ENCODE measurements at regions not wholly inside any gene's neighbourhood (a gene's known extent, or its start where the extent isn't known, plus 50 kb on each side); places are given as distances from the start of the nearest gene placed in this dataset.

DNA sequence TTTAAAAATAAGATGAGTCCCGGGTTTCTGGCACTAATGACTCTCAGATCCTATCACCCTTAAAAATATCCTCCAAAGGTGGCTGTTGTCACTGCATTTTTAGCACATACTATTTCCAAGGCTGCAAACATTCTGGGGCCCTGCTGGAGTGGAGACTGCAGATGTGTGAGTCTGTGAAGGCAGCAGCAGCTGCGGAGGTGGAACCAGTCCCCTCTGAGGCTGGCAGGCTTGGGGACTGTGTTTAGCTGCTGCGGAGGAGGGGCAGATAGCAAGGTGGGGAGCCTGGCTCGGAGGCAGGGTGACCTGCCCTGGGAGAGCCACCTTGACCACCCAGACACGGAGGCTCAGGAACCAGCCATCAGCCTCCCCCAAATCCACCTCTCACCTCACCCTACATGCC is 77.0 kb downstream of the C5orf15 start:
- TF ChIP-seq, protein P1, sequence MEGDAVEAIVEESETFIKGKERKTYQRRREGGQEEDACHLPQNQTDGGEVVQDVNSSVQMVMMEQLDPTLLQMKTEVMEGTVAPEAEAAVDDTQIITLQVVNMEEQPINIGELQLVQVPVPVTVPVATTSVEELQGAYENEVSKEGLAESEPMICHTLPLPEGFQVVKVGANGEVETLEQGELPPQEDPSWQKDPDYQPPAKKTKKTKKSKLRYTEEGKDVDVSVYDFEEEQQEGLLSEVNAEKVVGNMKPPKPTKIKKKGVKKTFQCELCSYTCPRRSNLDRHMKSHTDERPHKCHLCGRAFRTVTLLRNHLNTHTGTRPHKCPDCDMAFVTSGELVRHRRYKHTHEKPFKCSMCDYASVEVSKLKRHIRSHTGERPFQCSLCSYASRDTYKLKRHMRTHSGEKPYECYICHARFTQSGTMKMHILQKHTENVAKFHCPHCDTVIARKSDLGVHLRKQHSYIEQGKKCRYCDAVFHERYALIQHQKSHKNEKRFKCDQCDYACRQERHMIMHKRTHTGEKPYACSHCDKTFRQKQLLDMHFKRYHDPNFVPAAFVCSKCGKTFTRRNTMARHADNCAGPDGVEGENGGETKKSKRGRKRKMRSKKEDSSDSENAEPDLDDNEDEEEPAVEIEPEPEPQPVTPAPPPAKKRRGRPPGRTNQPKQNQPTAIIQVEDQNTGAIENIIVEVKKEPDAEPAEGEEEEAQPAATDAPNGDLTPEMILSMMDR (optimal IDR thresholded peaks at IDR 0.05 in 1 of 3, IDR thresholded peaks at IDR 0.05 in 1 of 3, conservative IDR thresholded peaks at IDR 0.05 in 1 of 3; ENCODE audit: extremely low read depth in 1 of 3, insufficient read depth in 2 of 3, low read length in 3 of 3): no peak
- Histone ChIP-seq H3K9me3 (ENCODE audit: control insufficient read depth, low read depth, low read length) (no peaks in the 10 kb centered on the region), H3K9ac (ENCODE audit: control insufficient read depth, extremely low read depth, insufficient read depth, low read length) (no peak overlapping the region), H4K20me1 (ENCODE audit: control insufficient read depth, extremely low read depth, insufficient read depth, low read length) (no peaks in the 10 kb centered on the region), H3K27me3 (ENCODE audit: control insufficient read depth, extremely low read depth, insufficient read depth, low read length) (no peaks in the 10 kb centered on the region), H3K9me1 (ENCODE audit: control insufficient read depth, extremely low read depth, insufficient read depth, low read length) (no peaks in the 10 kb centered on the region), H3K4me1 (ENCODE audit: control insufficient read depth, extremely low read depth, insufficient read depth, low read length) (peaks cover 5% of the 10 kb centered on the region), H3K79me2 (ENCODE audit: control insufficient read depth, insufficient read depth, low read length) (no peaks in the 10 kb centered on the region), H3K36me3 (ENCODE audit: control insufficient read depth in 2 of 2, extremely low read depth in 1 of 2, insufficient read depth in 2 of 2, low read length in 2 of 2) (no peaks in the 10 kb centered on the region), H3K4me2 (ENCODE audit: control insufficient read depth, extremely low read depth, insufficient read depth, low read depth, low read length) (no peak overlapping the region), H3K4me3 (ENCODE audit: control insufficient read depth in 2 of 3, extremely low read depth in 1 of 3, insufficient read depth in 2 of 3, low read depth in 1 of 3, low read length in 3 of 3) (no peak overlapping the region), H3K27ac (ENCODE audit: control insufficient read depth, insufficient read depth, low read length) (no peak overlapping the region), H2AFZ (ENCODE audit: control insufficient read depth, low read length) (no peak overlapping the region)
- dilution Hi-C loops (cut with MboI; ENCODE audit: extremely low pct_ligation_motif_present, low sequenced_read_pairs): no loop called here
- DNase-seq (ENCODE audit: low read depth, low spot score) (no peak), FAIRE-seq (no peak)

DNA sequence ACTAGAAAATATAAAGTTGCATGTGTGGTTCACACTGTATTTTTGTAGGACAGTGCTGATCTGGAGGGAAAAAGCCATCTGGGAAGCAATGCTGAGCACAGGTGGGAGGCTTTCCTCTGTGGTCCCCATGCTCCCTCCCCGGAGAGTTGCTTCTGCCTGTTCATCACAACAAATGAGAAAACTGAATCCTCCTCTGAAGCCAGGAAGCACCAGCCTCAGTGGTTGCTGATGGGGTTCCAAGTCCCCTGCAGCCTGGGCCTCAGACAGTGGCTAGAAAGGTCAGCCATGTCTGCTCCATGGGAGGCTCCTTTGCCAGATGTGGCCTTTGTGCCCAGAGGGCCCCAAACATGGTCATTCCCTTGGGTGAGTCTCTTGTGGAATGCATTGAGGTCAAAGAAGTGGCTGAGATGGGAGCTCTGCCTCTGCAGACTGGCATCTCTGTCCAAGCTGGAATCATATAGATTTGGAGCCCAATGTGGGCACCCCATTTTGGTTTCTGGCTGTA is 77.6 kb downstream of the C5orf15 start:
- FAIRE-seq (no peak), DNase-seq (ENCODE audit: low read depth, low spot score) (no peak)
- Histone ChIP-seq H3K9ac (ENCODE audit: control insufficient read depth, extremely low read depth, insufficient read depth, low read length) (no peak overlapping the region), H3K4me2 (ENCODE audit: control insufficient read depth, extremely low read depth, insufficient read depth, low read depth, low read length) (no peak overlapping the region), H3K4me3 (ENCODE audit: control insufficient read depth in 2 of 3, extremely low read depth in 1 of 3, insufficient read depth in 2 of 3, low read depth in 1 of 3, low read length in 3 of 3) (no peak overlapping the region), H3K36me3 (ENCODE audit: control insufficient read depth in 2 of 2, extremely low read depth in 1 of 2, insufficient read depth in 2 of 2, low read length in 2 of 2) (no peaks in the 10 kb centered on the region), H3K9me3 (ENCODE audit: control insufficient read depth, low read depth, low read length) (no peaks in the 10 kb centered on the region), H4K20me1 (ENCODE audit: control insufficient read depth, extremely low read depth, insufficient read depth, low read length) (no peaks in the 10 kb centered on the region), H3K27me3 (ENCODE audit: control insufficient read depth, extremely low read depth, insufficient read depth, low read length) (no peaks in the 10 kb centered on the region), H3K4me1 (ENCODE audit: control insufficient read depth, extremely low read depth, insufficient read depth, low read length) (no peaks in the 10 kb centered on the region), H3K79me2 (ENCODE audit: control insufficient read depth, insufficient read depth, low read length) (no peaks in the 10 kb centered on the region), H3K27ac (ENCODE audit: control insufficient read depth, insufficient read depth, low read length) (no peak overlapping the region), H3K9me1 (ENCODE audit: control insufficient read depth, extremely low read depth, insufficient read depth, low read length) (no peaks in the 10 kb centered on the region), H2AFZ (ENCODE audit: control insufficient read depth, low read length) (no peak overlapping the region)
- dilution Hi-C loops (cut with MboI; ENCODE audit: extremely low pct_ligation_motif_present, low sequenced_read_pairs): no loop called here
- TF ChIP-seq, protein P1 (optimal IDR thresholded peaks at IDR 0.05 in 1 of 3, IDR thresholded peaks at IDR 0.05 in 1 of 3, conservative IDR thresholded peaks at IDR 0.05 in 1 of 3; ENCODE audit: extremely low read depth in 1 of 3, insufficient read depth in 2 of 3, low read length in 3 of 3): no peak
- TF ChIP-seq EZH2 (IDR thresholded peaks at IDR 0.05; ENCODE audit: low read length): no peak
